Mesenchymal stem cell (in vitro differentiated cells and primary cell): ENCODE measurements at regions not wholly inside any gene's neighbourhood (a gene's known extent, or its start where the extent isn't known, plus 50 kb on each side); places are given as distances from the start of the nearest gene placed in this dataset.
"Not testable (repeated sequence)": the region's sequence is repeated elsewhere in the genome, so short reads cannot be mapped to it uniquely, and the experiment has no call there.

ENCODE experiments used
- DNase-seq: peaks from one replicate; pipeline ENCODE4 v3.0.0-alpha.2; 2013
- H2AFZ ChIP-seq: one replicate; pipeline ENCODE4 v1.6.1; 2013; ENCODE audit warnings: low read depth, mild to moderate bottlenecking, control low read depth, inconsistent platforms, low read length, moderate library complexity
- H2AK5ac ChIP-seq: 2 replicates; pipeline ENCODE4 v1.6.1; 2013; ENCODE audit warnings: low read length, moderate library complexity, mild to moderate bottlenecking, inconsistent platforms; ENCODE audit not compliant: severe bottlenecking
- H2BK120ac ChIP-seq: one replicate; pipeline ENCODE4 v1.6.1; 2013; ENCODE audit warnings: low read depth, mild to moderate bottlenecking, inconsistent platforms, low read length, moderate library complexity
- H2BK12ac ChIP-seq, 2 experiments: one replicate each; pipeline ENCODE4 v1.6.1; 2013; ENCODE audit warnings: inconsistent platforms in 2 of 2, low read length in 2 of 2, mild to moderate bottlenecking in 2 of 2, moderate library complexity in 2 of 2, control low read depth in 1 of 2
- H2BK15ac ChIP-seq: one replicate; pipeline ENCODE4 v1.6.1; 2013; ENCODE audit warnings: mild to moderate bottlenecking, low read depth, inconsistent platforms; ENCODE audit not compliant: poor library complexity, severe bottlenecking
- H2BK5ac ChIP-seq: 2 replicates; pipeline ENCODE4 v1.6.1; 2013; ENCODE audit warnings: low read depth, mild to moderate bottlenecking, low read length, control low read depth, inconsistent platforms; ENCODE audit not compliant: poor library complexity, severe bottlenecking
- H3K14ac ChIP-seq, 2 experiments: one replicate each; pipeline ENCODE4 v1.6.1; 2013; ENCODE audit warnings: inconsistent platforms in 2 of 2, low read length in 2 of 2, control low read depth in 1 of 2, mild to moderate bottlenecking in 1 of 2, moderate library complexity in 1 of 2
- H3K18ac ChIP-seq, 2 experiments: one replicate each; pipeline ENCODE4 v1.6.1; 2013; ENCODE audit warnings: inconsistent platforms in 2 of 2, low read length in 2 of 2, control low read depth in 1 of 2, low read depth in 1 of 2, mild to moderate bottlenecking in 1 of 2
- H3K23ac ChIP-seq, 2 experiments: one replicate each; pipeline ENCODE4 v1.6.1; 2013; ENCODE audit warnings: inconsistent platforms in 2 of 2, low read length in 2 of 2, mild to moderate bottlenecking in 2 of 2, moderate library complexity in 2 of 2, control low read depth in 1 of 2
- H3K27ac ChIP-seq: 2 replicates; pipeline ENCODE4 v1.5.1; 2013; ENCODE audit warnings: mild to moderate bottlenecking, moderate library complexity, low read length, control low read depth, inconsistent platforms; ENCODE audit not compliant: poor library complexity, severe bottlenecking
- H3K27me3 ChIP-seq, 2 experiments: 2 replicates each; pipeline versions ENCODE4 v1.6.1 to v1.7.0; 2013; ENCODE audit warnings: low read length in 2 of 2, mild to moderate bottlenecking in 2 of 2, moderate library complexity in 2 of 2, control low read depth in 1 of 2, inconsistent platforms in 1 of 2; ENCODE audit not compliant: control insufficient read depth in 1 of 2, insufficient read depth in 1 of 2
- H3K36me3 ChIP-seq, 2 experiments: 2 replicates each; pipeline versions ENCODE4 v1.6.1 to v1.7.0; 2013; ENCODE audit warnings: low read length in 2 of 2, control low read depth in 1 of 2, inconsistent platforms in 1 of 2, low read depth in 1 of 2, mild to moderate bottlenecking in 1 of 2; ENCODE audit not compliant: insufficient read depth in 2 of 2, control insufficient read depth in 1 of 2
- H3K4ac ChIP-seq, 2 experiments: one replicate each; pipeline ENCODE4 v1.6.1; 2013; ENCODE audit warnings: inconsistent platforms in 2 of 2, low read length in 2 of 2, mild to moderate bottlenecking in 2 of 2, moderate library complexity in 2 of 2, control low read depth in 1 of 2, low read depth in 1 of 2
- H3K4me1 ChIP-seq: 2 replicates; pipeline ENCODE4 v1.6.1; 2013; ENCODE audit warnings: low read depth, low read length, control low read depth; ENCODE audit not compliant: control insufficient read depth, insufficient read depth
- H3K4me2 ChIP-seq: 2 replicates; pipeline ENCODE4 v1.6.1; 2013; ENCODE audit warnings: low read length, mild to moderate bottlenecking, inconsistent platforms; ENCODE audit not compliant: poor library complexity, severe bottlenecking
- H3K4me3 ChIP-seq, 2 experiments: 2 replicates each; pipeline versions ENCODE4 v1.5.1 to v1.7.0; 2013; ENCODE audit warnings: low read length in 2 of 2, mild to moderate bottlenecking in 2 of 2, control low read depth in 1 of 2, low read depth in 1 of 2; ENCODE audit not compliant: insufficient read depth in 1 of 2
- H3K79me1 ChIP-seq: replicated peaks from 2 replicates; pipeline ENCODE4 v1.6.1; 2013; ENCODE audit warnings: mild to moderate bottlenecking, control low read depth, low read length, inconsistent platforms; ENCODE audit not compliant: poor library complexity, severe bottlenecking
- H3K9ac ChIP-seq: 2 replicates; pipeline ENCODE4 v1.7.0; 2013; ENCODE audit warnings: mild to moderate bottlenecking, low read length, moderate library complexity
- H3K9me3 ChIP-seq: 2 replicates; pipeline ENCODE4 v1.7.0; 2013; ENCODE audit warnings: mild to moderate bottlenecking, low read length; ENCODE audit not compliant: control insufficient read depth
- H4K8ac ChIP-seq: one replicate; pipeline ENCODE4 v1.6.1; 2013; ENCODE audit warnings: inconsistent platforms, mild to moderate bottlenecking, low read length, moderate library complexity
- H4K91ac ChIP-seq: one replicate; pipeline ENCODE4 v1.6.1; 2013; ENCODE audit warnings: mild to moderate bottlenecking, low read length, inconsistent platforms
- WGBS: methylation state at CpG from one replicate; pipeline ENCODE4 v1.1.7; 2013; ENCODE audit warnings: mixed read lengths; 5-methylcytosine and 5-hydroxymethylcytosine counted together

DNA sequence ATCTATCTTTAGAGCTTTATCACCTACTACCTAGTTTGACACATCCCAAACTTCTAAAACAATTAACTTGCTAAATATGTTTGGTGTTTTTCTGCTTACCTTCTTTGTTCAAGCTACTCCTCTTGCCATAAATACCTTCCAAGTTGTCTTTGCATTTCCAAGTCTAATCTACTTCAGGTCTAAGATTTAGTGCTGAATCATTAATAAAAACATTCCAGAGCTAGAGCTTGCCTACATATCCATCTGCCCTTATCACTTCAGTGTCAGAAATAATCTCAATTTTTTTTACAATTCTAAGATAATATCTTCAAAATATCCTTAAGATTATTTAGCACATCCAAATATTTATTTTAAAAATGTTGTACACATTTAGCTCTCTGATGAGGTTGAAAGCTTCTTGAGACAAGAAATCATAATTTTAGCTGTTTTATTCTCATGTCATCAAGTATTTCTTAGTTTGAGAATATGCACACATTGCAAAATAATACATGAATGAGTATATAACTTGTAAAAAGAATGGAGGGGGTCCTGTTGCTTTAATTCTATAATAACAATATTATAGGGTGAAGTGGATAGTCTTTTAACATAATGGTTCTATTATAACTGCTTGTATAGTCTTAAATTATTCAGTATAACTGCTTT lies 466.3 kb downstream of the SEMA3D start:
- Histone ChIP-seq H2AFZ (no peak overlapping the region), H4K8ac (no peak overlapping the region), H3K4ac (no peak overlapping the region), H3K4me3 (no peak overlapping the region), H3K4me2 (no peak overlapping the region), H3K27me3 (no peaks in the 10 kb centered on the region), H2BK5ac (no peak overlapping the region), H3K4me1 (no peaks in the 10 kb centered on the region), H3K9me3 (peaks cover 6% of the 10 kb centered on the region), H2AK5ac (no peak overlapping the region), H3K23ac (no peak overlapping the region), H3K14ac (no peak overlapping the region), H2BK120ac (no peak overlapping the region), H2BK12ac (no peak overlapping the region), H4K91ac (no peak overlapping the region), H2BK15ac (no peak overlapping the region), H3K18ac (no peak overlapping the region), H3K27ac (no peak overlapping the region), H3K79me1 (no peaks in the 10 kb centered on the region), H3K36me3 (no peaks in the 10 kb centered on the region), H3K9ac (no peak overlapping the region)
- no peak for DNase-seq

DNA sequence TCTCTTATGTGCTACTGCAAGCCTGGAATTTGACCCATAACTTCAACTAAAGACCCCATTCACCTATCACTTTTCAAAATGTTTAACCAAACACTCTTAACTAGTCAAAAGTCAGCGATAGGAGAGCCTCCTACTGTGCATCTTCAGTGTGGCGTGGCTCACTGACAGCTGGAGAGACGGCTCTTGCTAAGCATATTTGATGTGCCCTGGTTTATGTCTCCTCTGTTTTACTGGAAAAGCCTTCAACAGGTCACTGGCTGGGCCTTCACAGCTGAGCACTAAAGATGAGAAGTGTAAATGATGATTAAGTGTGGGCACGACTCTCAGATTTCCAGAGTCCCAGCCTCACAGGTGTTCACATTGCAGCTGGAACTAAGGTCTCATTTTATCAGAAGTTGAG lies 472.1 kb downstream of the SEMA3D start:
- H3K4me1 ChIP-seq: no peaks in the 10 kb centered on the region
- H4K91ac ChIP-seq: no peak overlapping the region
- no peak overlapping the region for H3K14ac ChIP-seq
- no peak overlapping the region for H3K4me2 ChIP-seq
- H2BK5ac ChIP-seq: no peak overlapping the region
- H3K9ac ChIP-seq: no peak overlapping the region
- no peak overlapping the region for H3K18ac ChIP-seq
- H3K79me1 ChIP-seq: no peaks in the 10 kb centered on the region
- no peaks in the 10 kb centered on the region for H3K9me3 ChIP-seq
- peak overlapping the region; percentile 57 for H2BK15ac ChIP-seq
- no peaks in the 10 kb centered on the region for H3K27me3 ChIP-seq
- peak overlapping the region; percentile 6 for H4K8ac ChIP-seq
- no peak overlapping the region for H2BK120ac ChIP-seq
- H2AK5ac ChIP-seq: no peak overlapping the region
- no peak overlapping the region for H2BK12ac ChIP-seq
- no peak overlapping the region for H3K23ac ChIP-seq
- 37% methylated on average over 4 of the region's 4 CpGs for WGBS
- H3K27ac ChIP-seq: peak overlapping the region; percentile 2
- no peak overlapping the region for H3K4ac ChIP-seq
- H3K36me3 ChIP-seq: no peaks in the 10 kb centered on the region
- DNase-seq: no peak
- no peak overlapping the region for H2AFZ ChIP-seq
- H3K4me3 ChIP-seq: no peak overlapping the region

DNA sequence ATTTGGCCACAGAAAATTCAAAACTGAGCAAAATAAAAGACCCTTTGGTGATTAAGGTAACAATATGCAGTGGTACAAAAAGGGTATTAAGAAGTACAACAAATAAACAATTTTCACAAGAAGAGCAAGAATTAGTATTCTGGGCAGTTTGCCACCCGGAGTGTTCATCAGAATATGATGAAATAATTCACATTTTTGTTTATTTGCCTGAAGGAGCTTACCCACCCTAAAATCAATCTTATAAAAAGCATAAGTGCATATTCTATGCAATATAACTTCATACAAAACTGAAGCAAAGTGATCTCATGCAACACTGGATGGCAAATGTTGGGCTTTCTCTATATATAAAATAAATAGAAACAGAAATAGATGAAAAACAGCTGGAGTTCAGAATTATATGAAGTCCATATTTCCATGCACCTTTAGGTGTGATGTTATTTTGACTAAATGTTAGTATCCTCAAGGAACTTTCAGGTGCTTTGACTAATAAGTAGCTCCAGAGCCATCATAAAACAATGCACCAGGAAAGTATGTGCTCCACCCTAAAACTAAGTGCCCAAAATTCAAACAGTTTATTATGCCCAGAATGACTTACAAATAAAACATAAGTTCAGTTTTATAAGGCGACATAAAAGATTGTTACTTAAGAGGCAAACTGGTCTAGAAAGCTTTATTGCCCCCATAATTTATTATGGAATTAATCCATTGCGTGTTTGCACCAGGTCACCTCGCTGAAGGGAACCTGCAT lies 474.3 kb downstream of the SEMA3D start:
- Histone ChIP-seq H4K91ac (no peak overlapping the region), H3K9me3 (no peaks in the 10 kb centered on the region), H3K18ac (no peak overlapping the region), H2BK15ac (no peak overlapping the region), H2BK12ac (no peak overlapping the region), H4K8ac (no peak overlapping the region), H3K23ac (no peak overlapping the region), H3K4me1 (no peaks in the 10 kb centered on the region), H3K4me3 (no peak overlapping the region), H3K36me3 (no peaks in the 10 kb centered on the region), H3K9ac (no peak overlapping the region), H2BK5ac (no peak overlapping the region), H3K27ac (no peak overlapping the region), H2BK120ac (no peak overlapping the region), H3K27me3 (no peaks in the 10 kb centered on the region), H3K14ac (no peak overlapping the region), H3K79me1 (no peaks in the 10 kb centered on the region), H3K4ac (no peak overlapping the region), H2AK5ac (no peak overlapping the region), H3K4me2 (no peak overlapping the region), H2AFZ (no peak overlapping the region)
- WGBS: 100% methylated on average over 3 of the region's 4 CpGs
- DNase-seq: no peak

DNA sequence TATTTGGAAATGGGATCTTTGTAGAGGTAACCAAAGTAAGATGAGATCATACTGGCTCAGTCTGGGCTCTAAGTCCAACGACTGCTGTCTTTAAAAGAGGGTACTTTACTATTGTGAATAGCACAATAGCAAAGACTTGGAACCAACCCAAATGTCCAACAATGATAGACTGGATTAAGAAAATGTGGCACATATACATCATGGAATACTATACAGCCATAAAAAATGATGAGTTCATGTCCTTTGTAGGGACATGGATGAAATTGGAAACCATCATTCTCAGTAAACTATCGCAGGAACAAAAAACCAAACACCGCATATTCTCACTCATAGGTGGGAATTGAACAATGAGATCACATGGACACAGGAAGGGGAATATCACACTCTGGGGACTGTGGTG lies 476.3 kb downstream of the SEMA3D start:
- H3K4me1 ChIP-seq, H2BK12ac ChIP-seq, H3K9ac ChIP-seq, H2BK5ac ChIP-seq, H3K79me1 ChIP-seq, H2BK15ac ChIP-seq, H2AK5ac ChIP-seq, H3K4me3 ChIP-seq, H3K27me3 ChIP-seq, H2AFZ ChIP-seq, H4K91ac ChIP-seq, H3K18ac ChIP-seq, DNase-seq, H3K14ac ChIP-seq, H3K4ac ChIP-seq, H2BK120ac ChIP-seq, H3K9me3 ChIP-seq, H3K23ac ChIP-seq, H3K36me3 ChIP-seq, H3K4me2 ChIP-seq, H3K27ac ChIP-seq, H4K8ac ChIP-seq: not testable (repeated sequence)
- no CpG with 5 or more reads among the region's 3 CpGs for WGBS
